HS-5 (cell line): ENCODE measurements at regions not wholly inside any gene's neighbourhood (a gene's known extent, or its start where the extent isn't known, plus 50 kb on each side); places are given as distances from the start of the nearest gene placed in this dataset.

Source experiments
- DNase-seq: peaks from one replicate; pipeline ENCODE4 v3.0.0-alpha.2; 2012; ENCODE audit warnings: low read depth

DNA sequence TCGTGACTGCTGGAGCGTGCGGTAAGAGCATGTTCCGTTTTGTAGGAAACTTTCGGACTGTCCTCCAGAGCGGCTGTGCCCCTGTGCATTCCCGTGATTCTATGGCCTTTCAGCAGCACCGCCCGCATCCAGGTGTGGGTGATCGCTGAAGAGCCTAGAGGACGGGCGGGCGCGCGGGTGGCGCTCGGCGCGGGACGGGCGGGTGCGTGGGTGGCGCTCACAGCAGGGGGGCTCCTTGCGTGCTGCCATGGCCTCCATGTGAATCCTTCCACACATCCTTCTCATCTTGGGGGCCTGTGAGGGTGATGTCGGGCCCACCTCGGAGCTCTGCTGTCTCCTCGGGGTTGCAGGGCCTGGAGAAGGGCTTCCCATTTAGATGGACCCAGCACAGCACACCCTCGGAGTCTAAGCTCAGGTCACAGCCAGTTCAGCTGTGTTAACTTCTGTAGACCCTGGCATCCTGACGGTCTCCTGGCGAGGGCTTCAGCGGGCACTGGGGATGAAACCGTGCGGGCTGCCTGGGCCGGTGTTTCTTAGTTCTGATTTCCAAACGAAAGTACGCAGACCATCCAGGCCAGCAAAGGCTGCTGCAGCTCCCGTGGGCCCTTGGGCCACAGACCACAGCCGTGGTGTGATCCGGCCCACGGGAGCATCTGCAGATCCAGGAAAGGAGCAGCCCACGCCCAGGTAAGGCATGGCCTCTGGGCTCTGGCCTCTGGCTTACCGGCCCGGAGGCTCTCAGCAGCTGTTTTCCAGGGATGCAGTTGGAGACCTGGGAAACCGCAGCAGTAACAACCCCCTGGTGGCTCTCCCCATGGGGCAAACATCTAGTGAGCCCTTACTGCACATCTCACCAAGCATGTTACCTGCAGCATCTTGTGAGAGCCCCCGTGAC lies 339.4 kb downstream of the FOXL1 start:
- DNase-seq, result no peak

DNA sequence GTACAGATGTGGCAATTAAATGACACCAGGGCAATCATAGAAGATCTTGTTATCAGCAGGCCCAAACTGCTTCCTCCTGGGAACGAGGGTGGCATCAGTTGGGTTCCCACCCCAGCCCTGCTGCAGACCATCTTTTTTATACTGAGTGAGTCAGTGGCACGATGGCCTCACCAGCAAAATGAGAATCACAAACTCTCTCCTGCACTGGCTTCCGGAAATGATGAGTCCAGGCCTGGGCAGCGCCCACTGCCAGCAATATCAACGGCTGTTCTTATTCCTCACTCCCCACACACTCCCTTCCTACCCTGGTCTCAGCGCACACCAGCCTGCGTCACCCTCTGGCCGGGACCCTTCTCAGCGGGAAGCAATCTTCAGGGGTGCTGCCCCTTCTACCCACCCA lies 340.3 kb downstream of the FOXL1 start:
- DNase-seq, result no peak

DNA sequence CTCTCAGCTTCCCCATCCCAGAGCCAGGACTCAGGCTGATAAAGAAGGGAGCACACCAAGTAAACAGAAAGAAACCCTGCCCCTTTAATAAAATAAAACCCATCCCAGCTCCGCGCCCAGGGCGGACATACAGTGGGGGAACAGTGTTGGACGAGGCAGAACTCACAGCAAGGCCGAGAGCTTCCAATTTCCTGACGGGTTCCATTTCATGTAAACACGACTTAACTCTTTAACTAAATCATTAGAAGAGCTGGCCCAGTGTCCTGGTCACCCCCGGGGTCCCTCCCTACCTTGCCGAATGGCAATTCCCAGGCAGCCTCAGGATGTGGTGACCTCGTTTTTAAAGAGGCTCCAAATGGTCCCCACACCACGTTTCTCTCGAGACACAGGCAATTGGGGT lies 340.7 kb downstream of the FOXL1 start:
- DNase-seq, result no peak

DNA sequence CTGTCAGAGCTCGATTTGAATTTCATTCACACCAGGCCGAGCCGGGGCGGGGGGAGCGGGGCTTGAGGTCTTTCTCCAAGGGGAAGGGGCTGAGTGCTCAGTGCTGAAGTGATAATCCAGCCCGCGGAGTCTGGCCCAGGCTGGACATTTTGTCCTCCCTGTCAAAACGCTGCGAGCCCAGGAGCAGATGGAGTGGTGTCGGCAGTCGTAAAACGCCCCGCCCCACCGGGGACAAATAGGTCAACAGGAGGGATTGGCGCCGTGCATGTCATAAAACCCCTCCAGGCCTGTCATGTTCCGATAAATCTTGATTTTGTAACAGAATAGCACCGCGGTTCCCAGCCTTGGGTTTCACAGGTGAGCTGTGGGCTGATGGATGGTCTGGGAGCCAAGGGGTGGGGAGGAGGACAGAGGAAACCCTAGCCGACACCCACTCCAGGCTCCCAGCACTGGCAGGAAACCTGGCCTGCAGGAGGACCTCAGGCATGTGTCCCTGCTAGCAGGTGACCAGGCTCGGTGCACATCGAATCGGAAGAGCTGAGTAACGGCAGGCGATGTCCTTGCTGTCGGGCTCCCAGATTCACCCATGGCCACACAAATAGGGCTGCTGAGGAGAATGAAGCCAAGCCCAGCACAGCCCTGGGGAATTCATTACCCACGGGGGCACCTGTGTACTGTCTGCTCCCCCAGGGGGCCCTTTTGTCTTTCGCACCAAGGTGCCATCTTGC lies 341.4 kb downstream of the FOXL1 start:
- no peak for DNase-seq

DNA sequence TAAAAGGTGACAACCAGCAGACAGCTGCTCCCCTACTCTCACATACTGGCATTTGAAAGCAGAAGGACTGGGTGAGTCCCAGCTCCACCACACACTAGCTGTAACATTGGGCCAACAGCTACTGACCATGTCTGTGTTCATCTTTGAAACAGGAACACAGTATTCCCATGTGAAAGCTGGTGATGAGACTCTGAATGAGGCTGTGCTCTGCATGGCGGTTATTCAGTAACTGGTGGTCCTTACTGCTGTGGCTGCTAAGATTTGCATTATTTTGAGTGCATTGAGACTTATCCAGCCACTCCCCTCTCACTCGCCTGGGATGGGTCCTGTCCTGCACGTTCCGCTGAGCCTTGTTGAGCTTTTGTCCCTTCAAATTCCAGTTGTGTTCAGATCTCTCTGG lies 342.9 kb downstream of the FOXL1 start:
- no peak for DNase-seq

GRCh38 chr16:86922311-86922710 lies 344.0 kb downstream of the FOXL1 start:
- no peak for DNase-seq

DNA sequence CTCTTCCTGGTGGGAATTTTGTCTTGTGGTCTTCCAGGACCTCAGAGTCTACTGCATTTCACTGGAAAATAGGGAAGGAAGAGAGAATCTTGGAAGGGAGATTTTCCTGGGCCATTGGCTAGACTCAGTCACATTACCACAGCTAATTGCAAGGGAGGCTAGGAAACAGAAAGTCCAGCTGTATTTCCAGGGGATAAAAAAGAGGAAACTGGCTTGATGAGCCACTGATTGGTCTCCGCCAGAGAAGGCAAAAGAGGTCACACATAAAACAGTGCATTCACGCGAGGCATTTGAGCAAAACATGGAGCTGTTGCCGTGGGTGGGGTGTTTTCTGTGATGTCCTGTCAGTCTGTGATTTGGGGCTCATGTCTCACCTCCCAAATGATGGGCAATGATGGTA lies 345.3 kb downstream of the FOXL1 start:
- DNase-seq, result no peak

DNA sequence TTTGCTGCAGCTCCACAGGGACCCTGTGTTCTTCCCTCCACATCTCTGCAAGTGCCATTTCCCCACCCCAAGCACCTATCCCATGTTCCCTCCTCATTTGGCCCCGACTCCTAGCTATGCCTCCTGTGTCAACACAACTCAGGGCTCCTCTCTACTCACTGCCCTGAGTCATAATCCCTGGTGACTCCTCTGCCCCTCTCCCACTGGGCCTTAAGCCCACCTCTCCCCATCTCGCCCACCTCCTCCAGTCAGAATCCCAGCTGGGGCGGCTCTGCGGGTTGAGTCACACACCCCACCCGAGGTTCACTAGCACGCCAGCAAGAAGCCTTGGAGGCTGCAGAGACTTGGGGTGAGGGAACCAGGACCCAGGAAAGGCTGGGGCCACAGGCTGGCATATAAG lies 346.2 kb downstream of the FOXL1 start:
- DNase-seq, result no peak

GRCh38 chr16:86925067-86925791 lies 346.9 kb downstream of the FOXL1 start:
- no peak for DNase-seq

DNA sequence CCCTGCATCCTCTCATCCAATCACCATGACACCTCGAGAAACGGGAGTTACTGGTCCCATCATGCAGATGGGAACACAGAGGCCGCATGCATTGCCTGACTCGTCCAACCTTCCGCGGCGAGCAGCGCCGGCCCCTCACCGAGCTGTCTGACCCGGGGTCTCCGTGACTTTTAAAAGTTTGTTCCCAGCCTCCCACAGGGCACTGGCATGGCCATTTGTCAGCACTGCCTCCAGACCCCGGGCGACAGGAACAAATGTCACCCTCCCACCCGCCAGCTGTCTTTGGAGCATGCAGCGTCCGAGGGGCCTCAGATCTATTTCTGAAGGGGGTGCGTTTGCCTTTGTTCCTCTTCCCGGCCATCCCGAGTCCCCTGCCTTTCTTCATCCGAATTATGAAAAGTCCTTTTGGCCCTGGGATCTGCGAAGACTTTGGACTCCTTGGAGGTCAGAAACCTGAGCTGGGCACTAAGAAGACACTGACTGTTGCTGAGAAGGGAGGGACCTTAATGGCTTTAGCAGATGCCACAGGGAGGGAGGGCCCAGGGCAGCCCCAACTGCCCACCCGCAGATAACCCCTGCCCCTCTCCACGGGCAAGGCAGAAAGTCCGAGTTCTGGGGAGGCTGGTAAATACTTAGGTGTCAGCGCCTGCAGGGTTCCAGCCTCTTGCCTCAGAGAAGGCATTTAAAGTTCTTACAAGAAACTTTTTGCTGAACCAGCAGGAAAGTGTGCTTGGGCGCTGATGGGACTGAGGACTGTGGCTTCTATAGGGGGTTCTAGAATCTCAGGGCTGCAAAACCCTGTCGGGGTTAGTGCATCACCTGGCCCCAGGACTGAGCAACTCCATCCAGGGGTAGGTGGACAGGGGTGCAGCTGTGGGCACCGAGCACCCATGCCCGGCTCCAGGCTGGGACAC lies 348.1 kb downstream of the FOXL1 start:
- DNase-seq, result no peak

DNA sequence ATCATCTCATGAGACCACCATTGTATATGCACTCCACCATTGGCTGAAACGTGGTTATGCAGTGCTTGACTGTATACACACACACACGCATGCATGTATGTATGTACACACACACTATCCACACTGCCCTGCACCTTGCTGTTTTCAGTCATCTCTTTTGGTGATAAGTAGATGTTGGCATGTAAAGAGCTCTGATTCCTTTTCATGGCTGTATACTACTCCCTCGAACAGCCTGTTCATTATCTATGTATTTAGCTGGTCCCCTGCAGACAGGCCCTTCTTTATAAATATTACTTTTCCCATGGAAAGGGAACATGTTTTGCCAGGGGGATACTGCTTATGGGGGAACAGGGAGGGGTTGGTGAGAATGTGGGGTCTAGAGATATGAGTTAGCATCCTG lies 349.4 kb downstream of the FOXL1 start:
- DNase-seq, result no peak

GRCh38 chr16:86928523-86929011 lies 350.2 kb downstream of the FOXL1 start:
- DNase-seq, result no peak

DNA sequence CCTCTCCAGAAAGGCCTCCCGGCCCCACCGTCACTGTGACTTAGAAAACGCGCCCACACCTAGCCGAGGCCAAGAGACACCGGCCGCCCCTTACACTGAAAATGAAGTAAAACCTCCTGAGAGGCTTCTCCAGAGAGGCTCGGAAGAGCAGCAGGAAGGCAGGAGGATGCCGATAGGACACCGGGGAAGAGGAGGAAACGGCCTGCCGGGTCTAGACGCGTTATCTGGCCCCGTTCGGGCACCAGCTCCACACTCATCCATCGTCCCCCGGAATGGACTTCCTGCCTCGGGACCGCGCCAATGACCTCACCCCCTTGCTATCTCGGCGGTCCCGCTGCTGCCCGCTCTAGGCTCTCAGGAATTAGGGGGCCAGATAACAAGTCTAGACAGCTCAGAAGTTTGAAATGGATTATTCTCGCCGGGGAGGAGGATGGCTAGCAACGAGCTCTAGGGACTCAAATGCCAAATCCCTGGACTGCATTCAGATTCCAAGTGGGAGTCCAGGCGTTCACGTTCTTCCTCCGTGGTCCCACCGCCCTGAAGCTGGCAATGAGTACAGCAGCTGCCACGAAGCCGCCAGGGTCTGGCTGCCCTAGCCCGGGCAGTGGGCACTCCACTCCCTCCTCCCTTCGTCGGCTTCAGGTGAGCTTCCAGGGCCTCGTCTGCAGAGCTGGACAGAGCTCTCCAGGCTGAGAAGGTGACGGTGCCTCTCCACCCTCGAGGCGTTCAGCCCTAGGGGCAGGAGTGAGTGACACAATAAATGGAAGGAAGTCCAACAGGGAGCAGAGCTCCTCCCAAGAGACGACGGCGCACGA lies 350.9 kb downstream of the FOXL1 start:
- no peak for DNase-seq

GRCh38 chr16:86930001-86930400 lies 351.7 kb downstream of the FOXL1 start:
- no peak for DNase-seq

DNA sequence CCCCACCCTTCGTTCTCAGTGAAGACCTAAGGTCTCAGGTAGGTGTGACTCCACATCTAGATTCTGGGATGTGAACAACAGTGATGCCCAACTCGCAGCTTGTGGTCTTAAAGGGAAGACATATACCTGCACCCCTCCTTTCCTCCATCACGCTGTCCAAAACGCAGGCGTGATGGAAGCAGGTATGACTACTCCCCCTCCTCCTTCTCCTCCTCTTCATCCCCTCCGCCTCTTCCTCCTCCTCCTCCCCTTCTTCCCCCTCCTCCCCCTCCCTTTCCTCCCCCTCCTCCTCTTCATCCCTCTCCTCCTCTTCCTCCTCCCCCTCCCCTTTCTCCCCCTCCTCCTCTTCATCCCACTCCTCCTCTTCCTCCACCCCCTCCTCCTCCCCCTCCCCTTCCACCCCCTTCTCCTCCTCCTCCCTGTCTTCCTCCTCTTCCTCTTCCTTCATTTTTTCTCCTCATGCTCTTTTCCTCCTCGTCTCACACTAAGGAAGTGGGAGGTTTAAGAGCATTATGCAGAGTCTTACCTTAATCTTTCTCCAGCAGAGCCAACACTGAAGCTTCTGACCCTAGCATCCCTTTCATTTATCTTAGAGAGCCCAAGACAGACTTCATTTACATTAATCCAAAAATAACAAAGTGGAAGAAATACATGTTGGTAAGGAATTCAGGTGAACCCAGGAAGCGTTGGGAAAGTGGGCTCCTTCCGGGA lies 352.5 kb downstream of the FOXL1 start:
- DNase-seq, result no peak

- peak; percentile 26 for DNase-seq
Measured at GRCh38 chr16:86931410-86931941, 353.1 kb downstream of the FOXL1 start.

DNA sequence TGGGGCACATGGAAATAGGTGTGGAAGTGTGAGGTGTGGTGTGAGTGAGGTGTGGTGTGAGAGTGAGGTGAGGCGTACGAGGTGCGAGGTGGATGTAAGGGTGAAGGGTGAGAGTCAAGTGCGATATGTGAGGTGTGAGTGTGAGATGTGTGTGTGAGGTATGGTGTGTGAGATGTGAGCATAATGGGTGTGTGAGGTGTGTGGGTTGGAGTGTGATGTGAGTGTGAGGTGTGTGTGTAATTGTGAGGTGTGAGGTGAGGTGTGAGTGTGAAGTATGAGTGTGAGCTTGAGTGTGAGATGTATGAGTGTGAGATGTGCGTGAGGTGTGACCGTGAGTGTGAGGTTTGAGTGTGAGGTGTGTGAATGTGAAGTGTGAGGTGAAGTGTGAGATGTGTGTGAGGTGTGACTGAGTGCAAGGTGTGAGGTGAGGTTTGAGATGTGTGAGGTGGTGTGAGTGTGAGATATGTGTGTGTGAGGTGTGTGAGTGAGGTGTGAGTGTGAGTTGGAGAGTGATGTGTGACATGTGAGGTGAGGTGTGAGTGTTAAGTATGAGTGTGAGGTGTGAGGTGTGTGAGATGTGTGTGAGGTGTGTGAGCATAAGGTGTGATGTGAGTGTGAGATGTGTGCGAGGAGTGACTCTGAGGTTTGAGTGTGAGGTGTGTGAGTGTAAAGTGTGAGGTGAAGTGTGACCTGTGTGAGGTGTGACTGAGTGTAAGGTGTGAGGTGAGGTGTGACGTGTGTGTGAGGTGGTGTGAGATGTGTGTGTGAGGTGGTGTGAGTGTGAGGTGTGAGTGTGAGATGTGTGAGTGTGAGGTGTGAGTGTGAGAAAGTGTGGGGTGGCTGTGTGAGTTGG lies 354.0 kb downstream of the FOXL1 start:
- no peak for DNase-seq

- DNase-seq, result no peak
Measured at GRCh38 chr16:86934581-86935375, 356.4 kb downstream of the FOXL1 start.
